D721Med (cell line): ENCODE measurements at regions not wholly inside any gene's neighbourhood (a gene's known extent, or its start where the extent isn't known, plus 50 kb on each side); places are given as distances from the start of the nearest gene placed in this dataset.
A peak's percentile ranks its signal among the peaks of the same experiment; 100 is the strongest.

Experiments
- DNase-seq: peaks from one replicate; pipeline ENCODE4 v3.0.0; 2011; ENCODE audit warnings: low spot score; ENCODE audit not compliant: insufficient read length
- FAIRE-seq: peaks from 2 replicates; lab custom pipeline; 2011; peaks lifted over from hg19 to GRCh38; lab: Jason Lieb, UNC
- CTCF ChIP-seq: IDR thresholded peaks from 2 replicates; pipeline ENCODE4 v1.5.1; 2012; ENCODE audit warnings: mild to moderate bottlenecking, control low read depth; ENCODE audit not compliant: insufficient read depth; ENCODE audit errors: missing control alignments

GRCh38 chr13:53200075-53200474 is 171.5 kb downstream of the OLFM4 start:
- FAIRE-seq (no peak), DNase-seq (no peak)
- no peak for TF ChIP-seq CTCF

GRCh38 chr13:53200498-53201453 is 172.2 kb downstream of the OLFM4 start:
- peak; percentile 59 for DNase-seq
- FAIRE-seq, result no peak
- TF ChIP-seq CTCF, result peak; percentile 61

DNA sequence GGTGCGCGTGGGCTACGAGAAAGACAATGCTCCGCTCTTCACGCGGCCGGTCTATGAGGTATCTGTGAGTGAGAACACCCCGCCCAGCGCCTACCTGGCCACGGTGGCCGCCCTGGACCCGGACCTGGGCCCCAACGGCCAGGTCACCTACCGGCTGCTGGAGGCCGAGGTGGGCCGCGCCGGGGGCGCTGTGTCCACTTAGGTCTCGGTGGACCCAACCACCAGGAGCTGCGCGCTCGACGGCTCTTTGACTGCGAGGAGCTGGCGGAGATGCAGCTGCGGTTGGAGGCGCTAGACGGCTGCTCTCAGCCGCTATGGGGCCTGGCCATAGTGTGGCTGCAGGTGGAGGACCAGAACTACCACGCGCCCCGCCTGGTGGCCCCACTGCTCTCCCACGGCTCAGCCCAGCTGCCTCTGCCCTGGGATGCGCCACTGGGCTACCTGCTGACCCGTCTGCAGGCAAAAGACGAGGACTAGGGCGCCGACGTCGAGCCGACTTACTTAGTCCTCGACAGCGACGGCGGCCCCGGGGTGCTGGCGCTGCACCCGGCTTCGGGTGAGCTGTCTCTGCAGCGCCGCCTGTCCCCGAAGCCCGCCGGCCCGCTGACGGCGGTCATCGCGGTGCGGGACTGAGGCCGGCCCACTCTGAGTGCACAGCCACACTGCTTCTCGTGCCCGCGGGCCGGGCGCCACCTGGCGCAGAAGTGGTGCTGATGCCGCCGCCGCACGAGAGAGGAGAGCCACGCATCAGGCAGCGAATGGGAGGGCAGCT is 173.0 kb downstream of the OLFM4 start:
- peak; percentile 44 for DNase-seq
- peak; percentile 71 for TF ChIP-seq CTCF
- FAIRE-seq, result no peak

GRCh38 chr13:53204598-53204997 is 176.0 kb downstream of the OLFM4 start:
- TF ChIP-seq CTCF, result no peak
- FAIRE-seq (no peak), DNase-seq (no peak)

DNA sequence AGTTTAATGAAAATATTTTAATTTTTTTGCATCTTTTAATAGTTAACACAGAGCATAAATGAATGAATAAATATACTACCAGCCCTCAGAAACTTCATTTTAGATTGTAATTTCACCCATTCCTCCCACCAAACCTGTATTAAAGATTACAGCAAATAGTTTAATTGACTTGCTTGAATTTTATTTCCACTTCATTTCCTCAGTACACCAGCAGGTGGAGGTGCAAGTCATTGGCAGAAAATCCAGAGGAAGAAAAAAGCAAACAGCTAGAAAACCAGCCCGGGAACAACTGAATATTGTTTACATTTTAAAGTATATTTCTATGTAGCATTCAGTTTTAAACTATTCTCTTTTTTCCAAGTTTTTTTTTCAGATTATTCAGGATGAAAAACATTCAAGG is 177.8 kb downstream of the OLFM4 start:
- DNase-seq (no peak), FAIRE-seq (no peak)
- TF ChIP-seq CTCF, result peak; percentile 60

- TF ChIP-seq CTCF, result no peak
- DNase-seq (no peak), FAIRE-seq (no peak)
Measured at GRCh38 chr13:53207556-53207955, 178.9 kb downstream of the OLFM4 start.
